ENCODE measurements at regions not wholly inside any gene's neighbourhood (a gene's known extent, or its start where the extent isn't known, plus 50 kb on each side); places are given as distances from the start of the nearest gene placed in this dataset.

DNA sequence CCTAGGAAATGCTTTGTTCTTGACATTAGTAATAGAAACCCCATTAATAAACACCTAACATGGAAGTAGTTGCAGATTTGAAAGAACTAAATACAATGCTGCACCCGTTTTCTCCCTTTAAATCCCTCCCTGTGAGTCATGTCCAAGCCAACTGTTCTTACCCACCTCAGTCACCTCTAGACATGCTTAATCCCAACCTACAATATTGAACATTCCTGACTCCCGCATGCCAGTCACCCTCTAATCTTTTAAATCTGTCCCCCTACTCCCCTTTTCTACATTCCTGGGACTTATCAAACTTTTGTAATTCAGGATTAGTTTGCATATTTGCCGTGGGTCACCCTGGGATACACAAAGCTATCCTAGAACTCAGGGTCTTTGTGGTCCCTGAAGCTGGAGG, 374.6 kb downstream of the IRS1 start:
- DNase-seq = no peak

GRCh38 chr2:226423498-226423960, 376.1 kb downstream of the IRS1 start:
- DNase-seq = no peak

DNA sequence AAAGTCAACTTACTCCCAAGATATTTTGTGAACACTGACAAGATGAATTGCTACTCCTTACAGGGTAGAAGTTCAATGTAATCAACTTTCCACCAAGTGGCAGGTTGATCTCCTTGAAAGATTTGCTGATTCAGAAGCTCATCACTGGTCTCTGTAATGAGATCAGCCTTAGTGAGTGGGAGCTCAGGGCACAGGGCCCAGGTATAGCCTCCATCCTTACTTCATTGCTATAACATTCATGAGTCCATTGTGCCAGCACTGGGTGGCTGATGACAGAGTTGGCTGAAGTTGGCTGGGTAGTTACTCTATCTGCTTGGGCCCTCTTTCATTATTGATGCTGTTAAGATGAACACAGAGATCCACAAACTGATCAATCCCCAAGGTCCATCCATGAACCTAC, 379.0 kb downstream of the IRS1 start:
- no peak for DNase-seq

DNA sequence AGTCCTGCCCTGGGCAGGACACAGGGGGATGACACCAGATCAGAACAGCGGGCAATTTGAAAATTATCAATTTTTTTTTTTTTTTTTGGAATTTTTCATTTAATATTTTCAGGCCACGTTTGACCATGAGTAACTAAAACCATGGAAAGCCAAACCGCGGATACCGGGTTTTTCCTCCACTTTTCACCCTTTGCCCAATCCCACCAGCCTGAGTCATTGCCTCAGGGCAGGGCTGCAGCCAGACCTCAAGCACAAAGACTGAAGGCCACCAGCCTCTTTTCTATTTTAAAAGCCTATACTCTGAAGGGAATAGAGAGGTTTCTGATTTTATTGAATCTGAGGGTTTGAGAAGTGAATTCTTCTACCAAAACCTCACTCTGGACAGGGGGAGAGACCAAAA, 381.1 kb downstream of the IRS1 start:
- no peak for DNase-seq

- no peak for DNase-seq
Measured at GRCh38 chr2:226414335-226414734, 385.3 kb downstream of the IRS1 start.

- no peak for DNase-seq
Measured at GRCh38 chr2:226413498-226414130, 386.0 kb downstream of the IRS1 start.

DNA sequence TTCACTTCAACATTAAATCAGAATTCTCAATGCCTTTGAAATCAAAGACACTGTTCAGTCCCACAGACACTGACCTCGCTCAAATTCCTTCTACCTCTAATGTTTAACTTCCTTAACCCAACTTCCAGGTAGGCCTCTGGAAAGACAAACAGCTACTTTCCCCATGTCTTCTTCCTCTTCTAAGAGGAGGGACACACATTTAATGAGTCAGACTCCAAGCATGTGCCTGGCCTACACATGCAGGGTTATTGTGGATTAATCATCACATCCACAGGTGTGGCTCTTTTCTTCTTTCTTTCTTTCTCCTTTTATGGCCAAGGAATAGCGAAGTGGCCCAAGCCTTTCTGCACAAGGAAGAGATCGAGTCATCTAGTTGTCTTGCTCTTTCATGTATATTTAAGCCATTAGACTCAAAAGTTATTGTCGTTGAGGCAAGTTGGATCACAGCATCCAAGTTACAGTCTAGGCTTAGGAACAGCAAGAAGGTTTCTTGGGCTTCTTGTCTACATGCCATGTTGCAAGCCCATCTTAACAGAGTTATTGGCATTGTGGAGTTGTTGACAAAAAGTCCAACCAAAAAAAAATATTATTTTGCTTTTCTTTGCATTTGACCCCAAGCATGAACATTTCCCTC, 387.8 kb downstream of the IRS1 start:
- no peak for DNase-seq

GRCh38 chr2:226411205-226411604, 388.4 kb downstream of the IRS1 start:
- no peak for DNase-seq

DNA sequence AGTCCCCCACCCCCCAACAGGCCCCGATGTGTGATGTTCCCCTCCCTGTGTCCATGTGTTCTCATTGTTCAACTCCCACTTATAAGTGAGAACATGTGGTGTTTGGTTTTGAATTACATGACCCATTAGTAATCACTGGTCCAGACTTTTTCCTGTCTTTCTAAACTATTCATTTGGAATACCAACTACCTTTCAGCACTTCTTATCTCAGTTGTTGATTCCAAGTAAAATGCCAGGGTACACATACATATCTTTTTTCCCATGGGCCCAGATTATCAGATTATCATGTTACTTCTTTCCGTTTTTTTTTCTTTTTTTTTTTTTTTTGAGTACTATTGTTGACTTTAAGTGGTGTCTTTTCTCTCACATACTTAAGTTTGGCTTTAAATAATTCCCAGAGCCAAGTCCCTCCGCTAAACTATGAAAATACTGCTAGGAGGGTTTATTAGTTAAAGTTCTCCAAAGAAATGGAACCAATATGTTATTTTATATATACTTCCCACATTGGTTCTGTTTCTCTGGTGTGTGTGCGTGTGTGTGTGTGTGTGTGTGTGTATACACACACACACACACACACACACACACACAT, 389.3 kb downstream of the IRS1 start:
- no peak for DNase-seq

GRCh38 chr2:226409134-226409533, 390.5 kb downstream of the IRS1 start:
- no peak for DNase-seq

- DNase-seq = no peak
Measured at GRCh38 chr2:226408141-226408540, 391.5 kb downstream of the IRS1 start.

- no peak for DNase-seq
Measured at GRCh38 chr2:226407135-226407534, 392.5 kb downstream of the IRS1 start.

DNA sequence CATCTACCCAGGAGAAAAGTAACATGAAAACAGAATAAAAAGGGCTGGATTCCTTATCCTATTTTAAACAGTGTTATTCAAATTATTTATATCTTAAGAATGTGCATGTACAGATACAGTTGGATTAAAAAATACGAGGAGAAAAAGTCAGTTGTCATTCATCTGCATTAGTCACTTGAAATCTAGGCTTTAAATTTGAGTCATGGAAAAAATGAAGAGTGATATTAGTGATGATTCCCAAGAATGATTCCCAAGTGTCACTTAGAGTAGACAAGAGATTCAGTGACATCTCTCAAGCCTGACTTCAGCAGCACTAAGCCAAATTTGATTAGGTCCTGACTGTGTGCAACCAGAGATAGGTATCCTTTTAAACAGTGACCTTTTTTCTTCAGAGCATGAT, 394.2 kb downstream of the IRS1 start:
- no peak for DNase-seq

GRCh38 chr2:226403369-226403768, 396.3 kb downstream of the IRS1 start:
- no peak for DNase-seq

GRCh38 chr2:226399006-226399405, 400.6 kb downstream of the IRS1 start:
- no peak for DNase-seq

DNA sequence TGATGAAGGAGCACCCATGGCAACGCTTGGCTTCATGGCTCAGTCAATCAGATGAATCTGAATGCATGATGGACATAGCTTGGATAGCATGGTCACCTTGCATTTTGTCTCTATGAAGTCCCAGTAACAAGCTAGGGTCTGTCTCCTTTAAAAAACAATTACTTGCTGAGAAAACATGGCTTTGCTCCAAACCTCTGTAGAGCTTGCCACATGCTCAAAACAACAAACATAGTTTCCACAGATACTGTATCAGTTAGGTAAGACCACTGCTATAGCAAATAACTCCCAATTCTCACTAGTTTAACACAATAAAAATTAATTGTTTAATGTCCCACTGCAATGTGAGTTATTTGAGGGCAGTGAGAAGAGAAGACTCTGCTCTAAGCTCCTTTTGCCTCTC, 401.0 kb downstream of the IRS1 start:
- no peak for DNase-seq

- DNase-seq = no peak
Measured at GRCh38 chr2:226396541-226396940, 403.1 kb downstream of the IRS1 start.

GRCh38 chr2:226387499-226387942, 412.1 kb downstream of the IRS1 start:
- no peak for DNase-seq

GRCh38 chr2:226383461-226383860, 416.2 kb downstream of the IRS1 start:
- DNase-seq = no peak

- DNase-seq = no peak
Measured at GRCh38 chr2:226380679-226381078, 418.9 kb downstream of the IRS1 start.

DNA sequence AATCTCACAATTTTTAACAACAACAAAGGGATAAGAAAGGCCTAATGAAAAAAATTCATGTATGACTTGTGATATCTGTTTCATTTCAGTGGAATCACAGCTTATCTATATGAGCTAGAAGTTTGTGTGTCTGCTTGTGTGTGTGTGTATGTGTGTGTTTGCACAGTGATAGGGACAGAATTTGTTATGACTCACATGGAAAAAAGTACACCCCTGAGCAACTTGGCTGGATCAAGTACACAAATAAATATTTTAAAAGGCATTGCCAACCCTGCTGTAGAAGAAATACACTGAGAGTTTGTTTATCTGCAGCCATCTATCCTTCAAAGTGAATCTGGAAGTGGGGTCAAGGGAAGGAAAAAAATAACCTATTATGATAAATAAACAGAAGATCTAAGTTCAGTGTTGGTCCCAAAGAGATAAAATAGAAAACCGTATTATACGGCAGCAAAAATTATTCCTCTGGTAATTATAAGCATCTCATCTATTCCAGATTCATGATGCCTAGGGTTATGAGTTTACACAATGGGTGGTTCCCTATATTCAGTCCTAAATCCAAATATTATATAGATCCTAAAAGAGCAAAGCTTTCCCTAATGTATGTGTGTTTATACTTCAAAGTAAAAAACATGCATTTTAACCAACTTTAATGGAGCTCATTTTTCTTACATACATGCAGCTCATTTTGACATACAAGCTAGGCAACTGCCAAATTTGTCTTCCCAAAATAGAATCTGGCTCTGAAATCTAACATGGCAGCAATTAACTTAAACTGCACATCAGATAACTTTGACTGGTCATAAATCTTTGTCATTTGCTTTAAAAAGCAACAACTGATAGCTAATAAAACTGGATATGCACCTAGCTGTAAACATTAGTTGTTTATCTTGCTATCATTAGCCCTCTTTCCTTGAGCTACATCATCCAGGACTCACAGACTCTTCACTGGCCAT, 420.6 kb downstream of the IRS1 start:
- no peak for DNase-seq

DNA sequence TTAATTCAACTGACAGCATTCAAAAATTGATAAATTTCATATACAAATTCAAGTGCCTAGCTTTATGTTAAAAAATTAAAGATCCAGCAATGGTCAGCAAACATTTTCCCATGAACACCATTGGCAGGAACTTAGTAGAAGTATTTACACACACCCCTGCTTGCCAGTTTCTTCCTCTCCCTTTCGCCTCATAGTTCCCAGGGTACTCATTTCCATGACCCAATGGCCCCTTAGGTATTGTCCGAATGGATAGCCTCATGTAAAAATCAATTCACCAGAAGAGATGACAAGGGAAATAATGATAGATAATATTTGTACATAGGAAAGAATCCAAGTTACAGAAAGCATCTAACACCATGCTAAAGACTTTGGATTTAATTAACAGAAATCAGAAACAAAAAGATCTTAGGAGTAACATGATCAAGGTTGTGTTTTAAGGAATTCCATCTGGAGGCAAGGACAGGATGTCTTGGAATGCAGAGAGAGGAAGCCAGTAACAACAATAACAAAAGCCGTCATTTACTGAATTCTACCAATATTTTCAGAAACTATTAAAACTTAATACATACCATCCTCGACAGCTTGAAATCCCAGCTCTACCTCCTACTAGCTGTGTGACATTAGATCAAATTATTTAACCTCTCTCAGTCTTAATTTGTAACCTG, 423.0 kb downstream of the IRS1 start:
- no peak for DNase-seq

- no peak for DNase-seq
Measured at GRCh38 chr2:226366920-226367319, 432.7 kb downstream of the IRS1 start.
